Endodermal cell (in vitro differentiated cells): ENCODE measurements at regions not wholly inside any gene's neighbourhood (a gene's known extent, or its start where the extent isn't known, plus 50 kb on each side); places are given as distances from the start of the nearest gene placed in this dataset.

Source experiments
- DNase-seq: peaks from one replicate; pipeline ENCODE4 v3.0.0-alpha.2; 2017
- H3K27ac ChIP-seq: 2 replicates; pipeline ENCODE4 v1.5.1; 2013; ENCODE audit warnings: mild to moderate bottlenecking, low read depth, low read length, moderate library complexity
- H3K27me3 ChIP-seq: 2 replicates; pipeline ENCODE4 v1.6.1; 2013; ENCODE audit warnings: mild to moderate bottlenecking, low read length, moderate library complexity; ENCODE audit not compliant: insufficient read depth, control insufficient read depth, poor library complexity, severe bottlenecking
- H3K36me3 ChIP-seq: 2 replicates; pipeline ENCODE4 v1.7.0; 2013; ENCODE audit warnings: mild to moderate bottlenecking, low read length, moderate library complexity; ENCODE audit not compliant: control insufficient read depth, insufficient read depth
- H3K4me1 ChIP-seq: one replicate; pipeline ENCODE4 v1.7.0; 2013; ENCODE audit warnings: low read length; ENCODE audit not compliant: control insufficient read depth, insufficient read depth
- H3K4me3 ChIP-seq: 2 replicates; pipeline ENCODE4 v1.5.1; 2013; ENCODE audit warnings: mild to moderate bottlenecking, low read length, moderate library complexity
- H3K9ac ChIP-seq: 2 replicates; pipeline ENCODE4 v1.6.1; 2013; ENCODE audit warnings: mild to moderate bottlenecking, low read length, moderate library complexity; ENCODE audit not compliant: poor library complexity, severe bottlenecking; ENCODE audit errors: extremely low read depth
- H3K9me3 ChIP-seq: 2 replicates; pipeline ENCODE4 v1.6.1; 2013; ENCODE audit warnings: mild to moderate bottlenecking, low read length, moderate library complexity; ENCODE audit not compliant: control insufficient read depth
- H3K27ac Mint-ChIP-seq: 2 replicates; pipeline ENCODE4 v1.8.0; 2020; ENCODE audit warnings: mixed read lengths
- H3K27me3 Mint-ChIP-seq: 2 replicates; pipeline ENCODE4 v1.8.0; 2021; ENCODE audit warnings: mild to moderate bottlenecking, mixed read lengths; ENCODE audit not compliant: insufficient read depth
- H3K36me3 Mint-ChIP-seq: 2 replicates; pipeline ENCODE4 v1.8.0; 2020; ENCODE audit warnings: low read depth, mixed read lengths
- H3K4me1 Mint-ChIP-seq: 2 replicates; pipeline ENCODE4 v1.8.0; 2020; ENCODE audit warnings: mixed read lengths
- H3K4me3 Mint-ChIP-seq: 2 replicates; pipeline ENCODE4 v1.8.0; 2020; ENCODE audit warnings: mild to moderate bottlenecking, moderate library complexity, mixed read lengths
- H3K9me3 Mint-ChIP-seq: 2 replicates; pipeline ENCODE4 v1.8.0; 2020; ENCODE audit warnings: mild to moderate bottlenecking, mixed read lengths
- CTCF ChIP-seq: fragments of 200-600 bp; sonication (generic); conservative IDR thresholded peaks from 2 replicates; pipeline ENCODE4 v1.5.0; 2021; ENCODE audit warnings: antibody characterized with exemption, mild to moderate bottlenecking
- WGBS, 2 experiments: methylation state at CpG; one replicate each; pipeline versions ENCODE4 v1.1.5 to v1.1.7; 2013; ENCODE audit warnings: missing lambda C conversion rate in 2 of 2, mixed read lengths in 1 of 2; ENCODE audit not compliant: insufficient coverage in 1 of 2, insufficient read length in 1 of 2; 5-methylcytosine and 5-hydroxymethylcytosine counted together

- H3K9me3 ChIP-seq, result no peaks in the 10 kb centered on the region
- no peak overlapping the region for H3K9ac ChIP-seq
- no peak for DNase-seq
- Mint-ChIP-seq H3K4me1 (no peaks in the 10 kb centered on the region), H3K4me3 (no peak overlapping the region), H3K36me3 (no peaks in the 10 kb centered on the region), H3K9me3 (no peaks in the 10 kb centered on the region), H3K27me3 (no peaks in the 10 kb centered on the region), H3K27ac (no peak overlapping the region)
- no peaks in the 10 kb centered on the region for H3K4me1 ChIP-seq
- no peak overlapping the region for H3K27ac ChIP-seq
- no peak overlapping the region for H3K4me3 ChIP-seq
- WGBS, 2 experiments, result 88 to 94% methylated on average over 2 to 3 of the region's 3 CpGs
- no peak for TF ChIP-seq CTCF
- H3K27me3 ChIP-seq, result no peaks in the 10 kb centered on the region
- H3K36me3 ChIP-seq, result no peaks in the 10 kb centered on the region
Observed at GRCh38 chr9:106644661-106645060, 218.3 kb upstream of the ZNF462 start.

GRCh38 chr9:106648799-106649198 lies 214.2 kb upstream of the ZNF462 start:
- Mint-ChIP-seq H3K27ac (no peak overlapping the region), H3K9me3 (peaks cover 3% of the 10 kb centered on the region), H3K27me3 (no peaks in the 10 kb centered on the region), H3K4me3 (no peak overlapping the region), H3K4me1 (no peaks in the 10 kb centered on the region), H3K36me3 (no peaks in the 10 kb centered on the region)
- no peaks in the 10 kb centered on the region for H3K9me3 ChIP-seq
- no peaks in the 10 kb centered on the region for H3K27me3 ChIP-seq
- no peak for DNase-seq
- no peaks in the 10 kb centered on the region for H3K4me1 ChIP-seq
- H3K9ac ChIP-seq, result no peak overlapping the region
- no peak overlapping the region for H3K27ac ChIP-seq
- WGBS, 2 experiments, result 51% methylated on average over 2 of the region's 2 CpGs; no CpG with 5 or more reads in 1 of the 2 experiments
- peak; percentile 55 for TF ChIP-seq CTCF
- no peaks in the 10 kb centered on the region for H3K36me3 ChIP-seq
- H3K4me3 ChIP-seq, result no peak overlapping the region

GRCh38 chr9:106649664-106650063 lies 213.3 kb upstream of the ZNF462 start:
- no peak overlapping the region for H3K4me3 ChIP-seq

More at GRCh38 chr9:106649664-106650063, 213.3 kb upstream of the ZNF462 start:
- Histone ChIP-seq H3K9me3 (no peaks in the 10 kb centered on the region), H3K27ac (no peak overlapping the region), H3K27me3 (no peaks in the 10 kb centered on the region), H3K4me1 (no peaks in the 10 kb centered on the region), H3K36me3 (no peaks in the 10 kb centered on the region), H3K9ac (no peak overlapping the region)
- DNase-seq, result no peak
- Mint-ChIP-seq H3K27me3 (no peaks in the 10 kb centered on the region), H3K36me3 (no peaks in the 10 kb centered on the region), H3K9me3 (peaks cover 3% of the 10 kb centered on the region), H3K4me3 (no peak overlapping the region), H3K4me1 (no peaks in the 10 kb centered on the region), H3K27ac (no peak overlapping the region)
- TF ChIP-seq CTCF, result no peak
- 96% methylated on average over 4 of the region's 4 CpGs; no CpG with 5 or more reads in 1 of the 2 experiments for WGBS, 2 experiments
